WI38 (cell line): ENCODE measurements at regions not wholly inside any gene's neighbourhood (a gene's known extent, or its start where the extent isn't known, plus 50 kb on each side); places are given as distances from the start of the nearest gene placed in this dataset.
"Not testable (repeated sequence)": the region's sequence is repeated elsewhere in the genome, so short reads cannot be mapped to it uniquely, and the experiment has no call there.

Source experiments
- H3K4me3 ChIP-seq: 2 replicates; pipeline ENCODE4 v1.5.1; 2011; ENCODE audit warnings: low read depth, mild to moderate bottlenecking, control low read depth, low read length
- CTCF ChIP-seq: IDR thresholded peaks from 2 replicates; pipeline ENCODE4 v1.5.1; 2012; ENCODE audit warnings: low read depth, mild to moderate bottlenecking, control low read depth, low read length

DNA sequence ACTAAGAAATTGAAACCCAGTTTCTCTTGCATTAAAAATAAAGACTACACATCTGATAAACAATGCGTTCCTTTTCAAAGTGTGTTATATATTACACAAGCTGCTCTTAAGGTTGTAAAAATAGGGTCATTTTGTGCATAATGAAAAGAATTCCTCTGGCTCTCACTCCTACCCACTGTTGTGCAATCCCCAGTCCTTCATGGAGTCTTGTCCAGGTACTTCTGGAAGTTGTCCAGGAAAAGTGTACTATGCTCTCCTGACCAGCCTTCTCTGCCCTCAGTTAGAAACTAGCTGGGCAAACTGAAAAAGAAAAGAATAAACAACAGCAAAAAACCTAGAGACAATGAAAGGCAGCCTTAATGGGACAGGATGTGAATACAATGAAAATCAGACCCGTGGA, 345.5 kb upstream of the PAPPA start:
- no peak overlapping the region for H3K4me3 ChIP-seq
- no peak for TF ChIP-seq CTCF

GRCh38 chr9:115808695-115809094, 344.9 kb upstream of the PAPPA start:
- no peak overlapping the region for H3K4me3 ChIP-seq
- TF ChIP-seq CTCF = no peak

GRCh38 chr9:115810166-115810565, 343.4 kb upstream of the PAPPA start:
- no peak overlapping the region for H3K4me3 ChIP-seq
- no peak for TF ChIP-seq CTCF

DNA sequence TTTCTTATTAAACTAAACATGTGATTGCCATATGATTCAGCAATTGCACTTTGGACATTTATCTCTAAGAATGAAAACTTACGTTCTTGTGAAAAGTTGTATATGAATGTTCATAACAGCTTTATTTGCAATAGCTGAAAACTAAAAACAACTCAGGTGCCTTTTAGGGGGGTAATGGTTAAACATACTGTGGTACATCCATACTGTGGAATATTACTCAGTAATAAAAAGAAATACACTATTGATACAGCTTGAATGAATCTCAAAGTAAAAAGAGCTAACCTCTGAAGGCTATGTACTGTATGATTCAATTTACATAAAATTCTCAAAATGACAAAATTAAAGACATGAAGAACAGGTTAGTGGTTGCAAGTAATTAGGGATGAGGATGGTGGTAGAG, 339.5 kb upstream of the PAPPA start:
- no peak for TF ChIP-seq CTCF
- H3K4me3 ChIP-seq = no peak overlapping the region

DNA sequence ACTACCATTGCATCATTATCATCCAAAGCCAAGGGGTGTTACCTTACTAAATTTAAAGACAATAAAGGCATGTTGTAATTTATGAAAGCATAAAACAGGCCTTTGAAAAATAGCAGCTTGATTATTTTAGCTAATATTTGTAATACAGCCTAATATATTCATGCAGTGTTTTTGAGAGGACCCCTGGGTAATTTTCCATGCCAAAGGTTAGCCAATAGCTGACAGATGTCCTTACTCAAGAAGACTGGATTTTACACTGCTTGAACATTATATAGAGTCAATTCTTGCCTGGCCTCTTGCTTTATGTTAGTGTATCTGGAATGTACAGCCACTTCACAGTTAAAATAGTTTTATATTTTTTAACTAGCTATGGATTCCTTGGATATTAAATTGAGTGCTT, 337.8 kb upstream of the PAPPA start:
- TF ChIP-seq CTCF = no peak
- no peak overlapping the region for H3K4me3 ChIP-seq

DNA sequence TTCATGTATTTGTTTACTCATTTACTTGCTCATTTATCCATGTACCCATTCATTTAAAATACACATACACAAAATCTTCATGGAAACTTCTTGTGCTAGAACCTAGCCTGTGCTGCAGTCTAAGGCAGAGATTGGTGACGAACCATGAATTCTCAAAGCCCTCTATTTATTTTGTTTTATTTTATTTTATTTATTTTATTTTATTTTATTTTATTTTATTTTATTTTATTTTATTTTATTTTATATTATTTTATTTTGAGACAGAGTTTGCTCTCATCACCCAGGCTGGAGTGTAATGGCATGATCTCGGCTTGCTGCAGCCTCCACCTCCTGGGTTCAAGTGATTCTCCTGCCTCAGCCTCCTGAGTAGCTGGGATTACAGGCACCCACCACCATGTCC, 334.9 kb upstream of the PAPPA start:
- H3K4me3 ChIP-seq = not testable (repeated sequence)

- no peak for TF ChIP-seq CTCF
- H3K4me3 ChIP-seq = no peak overlapping the region
These were observed 321.6 kb upstream of the PAPPA start for GRCh38 chr9:115832031-115832430.

- no peak overlapping the region for H3K4me3 ChIP-seq
- no peak for TF ChIP-seq CTCF
These were observed 316.0 kb upstream of the PAPPA start for GRCh38 chr9:115837618-115838017.
